HCT116 (cell line): ENCODE measurements at regions not wholly inside any gene's neighbourhood (a gene's known extent, or its start where the extent isn't known, plus 50 kb on each side); places are given as distances from the start of the nearest gene placed in this dataset.
A peak's percentile ranks its signal among the peaks of the same experiment; 100 is the strongest.
"Not testable (repeated sequence)": the region's sequence is repeated elsewhere in the genome, so short reads cannot be mapped to it uniquely, and the experiment has no call there.

Experiments used
- ATAC-seq: fragments of 200-7000 bp; cut with Tn5 transposase; 2 replicates; pipeline ENCODE4 v1.9.1; 2020; ENCODE audit warnings: mild to moderate bottlenecking, moderate library complexity
- BruUV-seq: library from RNA; stranded (reverse); fragments of 400-500 nt; replicated peaks from 2 replicates; lab custom pipeline; 2021; lab: Mats Ljungman, UMichigan
- CTCF ChIA-PET: fragments of 300-600 bp; sonication (Branson Sonifier 250); formaldehyde crosslinking; loops from one replicate; lab custom pipeline; 2021; ENCODE audit warnings: antibody characterized with exemption; lab: Charles Lee
- POLR2A ChIA-PET: fragments of 300-600, 350-600 bp; sonication (Branson Sonifier 250); formaldehyde crosslinking; loops from one replicate; lab custom pipeline; 2021; ENCODE audit warnings: antibody characterized with exemption; lab: Charles Lee
- RAD21 ChIA-PET, 2 experiments: fragments of 300-600 bp; sonication (Branson Sonifier 250); formaldehyde crosslinking; loops; one replicate each; lab custom pipeline; 2023; ENCODE audit warnings: low total read pairs in 2 of 2; ENCODE audit not compliant: uncharacterized antibody in 2 of 2, unreplicated experiment in 2 of 2, low non-redundant PET in 1 of 2; lab: Charles Lee
- DNase-seq: peaks from one replicate; pipeline ENCODE4 v3.0.0-alpha.2; 2010; ENCODE audit warnings: low read depth, low spot score
- H2AFZ ChIP-seq: fragments of 200-600 bp; shearing (Covaris generic), sonication (generic); 2 replicates; pipeline ENCODE4 v1.6.1; 2017; ENCODE audit warnings: low read depth, mixed run types, mixed read lengths, antibody characterized with exemption, low read length; ENCODE audit not compliant: poor library complexity, severe bottlenecking
- H3K27ac ChIP-seq: 2 replicates; pipeline ENCODE4 v1.5.1; 2012; ENCODE audit warnings: low read depth, low read length
- H3K27me3 ChIP-seq: fragments of 200-600 bp; sonication (generic); 2 replicates; pipeline ENCODE4 v1.6.1; 2016; ENCODE audit warnings: mixed run types, low read length, mixed read lengths; ENCODE audit not compliant: insufficient read depth
- H3K36me3 ChIP-seq, 2 experiments: fragments of 200-500 bp in 1 of 2; fragments of 200-600 bp in 1 of 2; sonication (Bioruptor generic) in 1 of 2; sonication (generic) in 1 of 2; 2 replicates each; pipeline versions ENCODE4 v1.5.1 to v1.6.1; 2014 to 2016; ENCODE audit warnings: low read length in 2 of 2, inconsistent platforms in 1 of 2, mixed read lengths in 1 of 2, mixed run types in 1 of 2; ENCODE audit not compliant: insufficient read depth in 2 of 2, control insufficient read depth in 1 of 2
- H3K4me1 ChIP-seq, 2 experiments: fragments of 200-600 bp in 1 of 2; sonication (generic) in 1 of 2; 2 replicates each; pipeline versions ENCODE4 v1.5.1 to v1.6.1; 2012 to 2017; ENCODE audit warnings: low read length in 2 of 2, inconsistent platforms in 1 of 2, mild to moderate bottlenecking in 1 of 2, mixed read lengths in 1 of 2, mixed run types in 1 of 2, moderate library complexity in 1 of 2; ENCODE audit not compliant: insufficient read depth in 2 of 2, control insufficient read depth in 1 of 2
- H3K4me2 ChIP-seq: fragments of 200-600 bp; sonication (generic); 2 replicates; pipeline ENCODE4 v1.6.1; 2017; ENCODE audit warnings: mixed run types, low read length, mixed read lengths
- H3K4me3 ChIP-seq, 2 experiments: fragments of 200-600 bp in 1 of 2; sonication (generic) in 1 of 2; replicated peaks in 1 of 2; 2 replicates each; pipeline ENCODE4 v1.5.1; 2011 to 2016; ENCODE audit warnings: low read length in 2 of 2, control low read depth in 1 of 2, low read depth in 1 of 2, mild to moderate bottlenecking in 1 of 2, mixed read lengths in 1 of 2, mixed run types in 1 of 2
- H3K79me2 ChIP-seq: fragments of 200-600 bp; sonication (generic); 2 replicates; pipeline ENCODE4 v1.6.1; 2017; ENCODE audit warnings: mild to moderate bottlenecking, mixed run types, low read length, moderate library complexity, mixed read lengths; ENCODE audit not compliant: insufficient read depth
- H3K9ac ChIP-seq: fragments of 200-600 bp; sonication (generic); 2 replicates; pipeline ENCODE4 v1.6.1; 2016; ENCODE audit warnings: low read length, mixed read lengths
- H3K9me2 ChIP-seq: fragments of 200-600 bp; sonication (generic), shearing (Covaris generic); 2 replicates; pipeline ENCODE4 v1.6.1; 2017; ENCODE audit warnings: mixed run types, mild to moderate bottlenecking, moderate library complexity; ENCODE audit not compliant: insufficient read depth
- H3K9me3 ChIP-seq, 2 experiments: fragments of 200-500 bp in 1 of 2; fragments of 200-600 bp in 1 of 2; sonication (Bioruptor generic) in 1 of 2; sonication (generic) in 1 of 2; 2 replicates each; pipeline ENCODE4 v1.6.1; 2014 to 2017; ENCODE audit warnings: low read length in 2 of 2, mixed read lengths in 2 of 2, inconsistent platforms in 1 of 2, low read depth in 1 of 2, mild to moderate bottlenecking in 1 of 2, mixed run types in 1 of 2, moderate library complexity in 1 of 2; ENCODE audit not compliant: control insufficient read depth in 1 of 2, insufficient read depth in 1 of 2
- H4K20me1 ChIP-seq: fragments of 200-600 bp; sonication (generic), shearing (Covaris generic); 2 replicates; pipeline ENCODE4 v1.6.1; 2017; ENCODE audit warnings: mixed run types, mild to moderate bottlenecking, moderate library complexity; ENCODE audit not compliant: insufficient read depth
- EZH2 ChIP-seq: fragments of 200-600 bp; sonication (generic); IDR thresholded peaks from 2 replicates; pipeline ENCODE4 v1.6.1; 2017; ENCODE audit warnings: antibody characterized with exemption, mixed run types
- JUND ChIP-seq: IDR thresholded peaks from 2 replicates; pipeline ENCODE4 v1.6.1; 2012
- RAD21 ChIP-seq: IDR thresholded peaks from 2 replicates; pipeline ENCODE4 v1.6.1; 2012; ENCODE audit warnings: low read depth, mild to moderate bottlenecking
- SRF ChIP-seq: IDR thresholded peaks from 2 replicates; pipeline ENCODE4 v1.6.1; 2012; ENCODE audit warnings: low read depth
- intact Hi-C: fragments of 100-400 bp; cut with micrococcal nuclease; formaldehyde crosslinking; loops from 2 replicates; pipeline ENCODE4 v1.10.0; 2022
- TF ChIP-seq, protein P1 (sequence below), 3 experiments: fragments of 200-600 bp in 1 of 3; sonication (generic) in 1 of 3; IDR thresholded peaks in 2 of 3; conservative IDR thresholded peaks in 1 of 3; 2 replicates each; pipeline ENCODE4 v1.5.1; 2012 to 2017; ENCODE audit warnings: low read depth in 2 of 3, low read length in 2 of 3, antibody characterized with exemption in 1 of 3, borderline replicate concordance in 1 of 3, control low read depth in 1 of 3, mild to moderate bottlenecking in 1 of 3, mixed read lengths in 1 of 3, mixed run types in 1 of 3, moderate library complexity in 1 of 3; ENCODE audit not compliant: insufficient read depth in 1 of 3

DNA sequence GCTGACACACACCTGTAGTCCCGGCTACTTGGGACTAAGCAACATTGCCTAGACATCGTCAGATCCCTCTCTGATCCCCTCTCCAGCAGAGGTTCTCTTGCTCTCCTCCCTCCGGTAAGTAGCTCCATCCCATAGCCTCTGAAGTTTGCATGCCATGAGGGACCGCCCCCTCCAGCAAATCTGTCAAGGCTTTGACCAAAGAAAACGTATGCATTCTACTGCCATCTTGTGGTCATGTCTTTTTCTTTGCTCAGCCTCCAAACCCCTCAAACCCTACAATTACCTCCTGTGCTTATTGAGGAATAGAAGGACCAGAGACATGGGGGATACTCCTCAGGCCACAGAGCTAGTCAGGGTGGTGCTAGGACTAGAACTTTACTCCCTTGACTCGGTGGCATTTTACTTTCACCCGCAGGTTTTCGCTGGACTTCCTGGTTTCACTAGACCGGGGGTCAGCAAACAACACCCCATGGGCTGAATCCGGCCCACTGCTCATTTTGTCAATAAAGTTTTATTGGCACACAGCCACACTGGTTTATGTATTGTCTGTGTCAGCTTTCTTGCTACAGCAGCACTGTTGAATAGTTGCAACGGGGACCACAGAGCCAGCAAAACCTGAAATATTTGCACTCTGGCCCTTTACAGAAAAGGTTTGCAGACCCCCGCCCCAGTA, 202.6 kb upstream of the FOXK1 start:
- POLR2A ChIA-PET: no interaction called here
- Histone ChIP-seq H3K4me3 (no peak overlapping the region), H3K4me2 (no peak overlapping the region), H4K20me1 (no peaks in the 10 kb centered on the region), H3K9me2 (no peaks in the 10 kb centered on the region), H3K36me3 (no peaks in the 10 kb centered on the region), H3K9ac (no peak overlapping the region), H3K9me3 (peaks cover 8 to 10% of the 10 kb centered on the region in 2 experiments; a peak in 3 of 4 replicates), H3K4me1 (no peaks in the 10 kb centered on the region), H2AFZ (no peak overlapping the region), H3K79me2 (no peaks in the 10 kb centered on the region), H3K27ac (no peak overlapping the region), H3K27me3 (peaks cover 3% of the 10 kb centered on the region; the same call in 1 of the 2 replicates)
- peak; percentile 73 for DNase-seq
- ATAC-seq: peak; percentile 97
- intact Hi-C loops: loop anchor here (1.0 to 10.0 kb wide), 3 partner anchors 152 to 1592 kb away; no protein-coding TSS in a partner anchor
- CTCF ChIA-PET: interaction anchor here (0.9 to 1.6 kb wide), 4 partner anchors 29 to 558 kb away, joined by 4 to 11 read pairs (median 6); no protein-coding TSS in a partner anchor
- BruUV-seq: no TSS peak
- RAD21 ChIA-PET: no interaction called here
- TF ChIP-seq RAD21: peak; percentile 70
- TF ChIP-seq, protein P1, sequence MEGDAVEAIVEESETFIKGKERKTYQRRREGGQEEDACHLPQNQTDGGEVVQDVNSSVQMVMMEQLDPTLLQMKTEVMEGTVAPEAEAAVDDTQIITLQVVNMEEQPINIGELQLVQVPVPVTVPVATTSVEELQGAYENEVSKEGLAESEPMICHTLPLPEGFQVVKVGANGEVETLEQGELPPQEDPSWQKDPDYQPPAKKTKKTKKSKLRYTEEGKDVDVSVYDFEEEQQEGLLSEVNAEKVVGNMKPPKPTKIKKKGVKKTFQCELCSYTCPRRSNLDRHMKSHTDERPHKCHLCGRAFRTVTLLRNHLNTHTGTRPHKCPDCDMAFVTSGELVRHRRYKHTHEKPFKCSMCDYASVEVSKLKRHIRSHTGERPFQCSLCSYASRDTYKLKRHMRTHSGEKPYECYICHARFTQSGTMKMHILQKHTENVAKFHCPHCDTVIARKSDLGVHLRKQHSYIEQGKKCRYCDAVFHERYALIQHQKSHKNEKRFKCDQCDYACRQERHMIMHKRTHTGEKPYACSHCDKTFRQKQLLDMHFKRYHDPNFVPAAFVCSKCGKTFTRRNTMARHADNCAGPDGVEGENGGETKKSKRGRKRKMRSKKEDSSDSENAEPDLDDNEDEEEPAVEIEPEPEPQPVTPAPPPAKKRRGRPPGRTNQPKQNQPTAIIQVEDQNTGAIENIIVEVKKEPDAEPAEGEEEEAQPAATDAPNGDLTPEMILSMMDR (IDR thresholded peaks at IDR 0.05 in 2 of 3, conservative IDR thresholded peaks at IDR 0.05 in 1 of 3; ENCODE audit: borderline replicate concordance in 1 of 3, insufficient read depth in 1 of 3, low read depth in 2 of 3, low read length in 2 of 3): peak; percentile 61 to 75 (median 68); a peak in 5 of 6 replicates
- TF ChIP-seq EZH2: no peak
- TF ChIP-seq SRF: no peak
- no peak for TF ChIP-seq JUND

DNA sequence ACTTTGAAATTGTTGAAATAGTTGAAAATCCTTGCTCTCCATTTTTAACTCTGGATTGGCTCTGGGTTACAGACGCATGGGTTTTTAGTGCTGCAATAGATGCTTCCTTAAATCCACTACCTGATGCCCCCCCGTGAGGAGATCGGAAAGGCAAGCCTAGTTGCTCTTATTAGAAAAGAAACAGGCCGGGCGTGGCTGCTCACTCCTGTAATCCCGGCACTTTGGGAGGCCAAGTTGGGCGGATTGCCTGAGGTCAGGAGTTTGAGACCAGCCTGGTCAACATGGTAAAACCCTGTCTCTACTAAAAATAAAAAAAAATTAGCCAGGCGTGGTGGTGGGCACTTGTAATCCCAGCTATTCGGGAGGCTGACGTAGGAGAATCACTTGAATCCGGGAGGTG, 202.0 kb upstream of the FOXK1 start:
- H3K27me3 ChIP-seq, H3K27ac ChIP-seq, H3K79me2 ChIP-seq, H3K9ac ChIP-seq, H4K20me1 ChIP-seq, intact Hi-C loops, H2AFZ ChIP-seq, H3K9me2 ChIP-seq, RAD21 ChIA-PET, H3K36me3 ChIP-seq, H3K4me3 ChIP-seq, BruUV-seq, DNase-seq, H3K4me2 ChIP-seq, ATAC-seq, POLR2A ChIA-PET, H3K4me1 ChIP-seq: not testable (repeated sequence)
- CTCF ChIA-PET: interaction anchor here (1.2 to 1.6 kb wide), 3 partner anchors 254 to 558 kb away, joined by 5 to 11 read pairs (median 8); no protein-coding TSS in a partner anchor
- peaks cover 8 to 14% of the 10 kb centered on the region in 2 experiments; a peak in 3 of 4 replicates for H3K9me3 ChIP-seq
